OCI-LY7 (cell line): ENCODE measurements at regions not wholly inside any gene's neighbourhood (a gene's known extent, or its start where the extent isn't known, plus 50 kb on each side); places are given as distances from the start of the nearest gene placed in this dataset.

Experiments used
- CTCF ChIP-seq: fragments of 200-600 bp; sonication (generic); conservative IDR thresholded peaks from 2 replicates; pipeline ENCODE4 v1.5.1; 2014; ENCODE audit warnings: mild to moderate bottlenecking, antibody characterized with exemption, low read length, moderate library complexity, mixed read lengths
- EZH2phosphoT487 ChIP-seq: fragments of 200-600 bp; sonication (generic); IDR thresholded peaks from 2 replicates; pipeline ENCODE4 v1.6.1; 2018; ENCODE audit warnings: low read depth, borderline replicate concordance, mild to moderate bottlenecking, mixed run types, antibody characterized with exemption, low read length, moderate library complexity, mixed read lengths

GRCh38 chr6:84615987-84616386 lies 148.4 kb downstream of the TBX18 start:
- TF ChIP-seq CTCF (no peak), EZH2phosphoT487 (no peak)
